Skeletal muscle cell (primary cell): ENCODE measurements at regions not wholly inside any gene's neighbourhood (a gene's known extent, or its start where the extent isn't known, plus 50 kb on each side); places are given as distances from the start of the nearest gene placed in this dataset.

ENCODE experiments used
- DNase-seq: peaks from one replicate; pipeline ENCODE4 v3.0.0-alpha.2; 2010; ENCODE audit warnings: low read depth
- H3K4me3 ChIP-seq: 2 replicates; pipeline ENCODE4 v1.5.1; 2011; ENCODE audit warnings: low read depth, mild to moderate bottlenecking, control low read depth, low read length, moderate library complexity

- H3K4me3 ChIP-seq: no peak overlapping the region
- DNase-seq: no peak
These were observed 123.5 kb upstream of the CD180 start for GRCh38 chr5:67319935-67320725.

- DNase-seq: no peak
- H3K4me3 ChIP-seq: no peak overlapping the region
These were observed 122.1 kb upstream of the CD180 start for GRCh38 chr5:67318746-67319145.

- no peak overlapping the region for H3K4me3 ChIP-seq
- no peak for DNase-seq
These were observed 121.0 kb upstream of the CD180 start for GRCh38 chr5:67317603-67318002.

- no peak for DNase-seq
- H3K4me3 ChIP-seq: no peak overlapping the region
These were observed 120.1 kb upstream of the CD180 start for GRCh38 chr5:67316695-67317094.

GRCh38 chr5:67315082-67315989, 118.7 kb upstream of the CD180 start:
- no peak overlapping the region for H3K4me3 ChIP-seq
- DNase-seq: no peak

GRCh38 chr5:67311701-67312100, 115.1 kb upstream of the CD180 start:
- no peak overlapping the region for H3K4me3 ChIP-seq
- no peak for DNase-seq

GRCh38 chr5:67311208-67311607, 114.6 kb upstream of the CD180 start:
- no peak for DNase-seq
- no peak overlapping the region for H3K4me3 ChIP-seq

- H3K4me3 ChIP-seq: no peak overlapping the region
- no peak for DNase-seq
These were observed 114.1 kb upstream of the CD180 start for GRCh38 chr5:67310740-67311139.

GRCh38 chr5:67310169-67310568, 113.6 kb upstream of the CD180 start:
- H3K4me3 ChIP-seq: no peak overlapping the region
- no peak for DNase-seq

- DNase-seq: no peak
- H3K4me3 ChIP-seq: no peak overlapping the region
These were observed 112.5 kb upstream of the CD180 start for GRCh38 chr5:67308988-67309688.

GRCh38 chr5:67306965-67307607, 110.5 kb upstream of the CD180 start:
- no peak for DNase-seq
- H3K4me3 ChIP-seq: no peak overlapping the region

GRCh38 chr5:67305913-67306710, 109.5 kb upstream of the CD180 start:
- no peak overlapping the region for H3K4me3 ChIP-seq
- DNase-seq: no peak

- no peak for DNase-seq
- H3K4me3 ChIP-seq: no peak overlapping the region
These were observed 108.8 kb upstream of the CD180 start for GRCh38 chr5:67305401-67305800.

- no peak for DNase-seq
- H3K4me3 ChIP-seq: no peak overlapping the region
These were observed 106.8 kb upstream of the CD180 start for GRCh38 chr5:67303356-67303755.

- H3K4me3 ChIP-seq: no peak overlapping the region
- DNase-seq: peak; percentile 97
These were observed 104.8 kb upstream of the CD180 start for GRCh38 chr5:67301285-67301903.

- no peak overlapping the region for H3K4me3 ChIP-seq
- DNase-seq: no peak
These were observed 103.7 kb upstream of the CD180 start for GRCh38 chr5:67300326-67300725.

- no peak overlapping the region for H3K4me3 ChIP-seq
- no peak for DNase-seq
These were observed 102.7 kb upstream of the CD180 start for GRCh38 chr5:67299231-67299735.

- no peak for DNase-seq
- H3K4me3 ChIP-seq: no peak overlapping the region
These were observed 101.4 kb upstream of the CD180 start for GRCh38 chr5:67297802-67298532.
